Neural crest cell (in vitro differentiated cells): ENCODE measurements at regions not wholly inside any gene's neighbourhood (a gene's known extent, or its start where the extent isn't known, plus 50 kb on each side); places are given as distances from the start of the nearest gene placed in this dataset.

Experiments used
- DNase-seq: peaks from one replicate; pipeline ENCODE4 v3.0.0; 2021; ENCODE audit warnings: low read depth, mixed read lengths, low spot score
- H3K27ac Mint-ChIP-seq: one replicate; pipeline ENCODE4 v1.8.0; 2021; ENCODE audit warnings: mild to moderate bottlenecking, mixed read lengths; ENCODE audit not compliant: unreplicated experiment
- H3K27me3 Mint-ChIP-seq: 2 replicates; pipeline ENCODE4 v1.8.0; 2021; ENCODE audit warnings: low read depth, mild to moderate bottlenecking, mixed read lengths
- H3K36me3 Mint-ChIP-seq: 2 replicates; pipeline ENCODE4 v1.8.0; 2021; ENCODE audit warnings: low read depth, mild to moderate bottlenecking, mixed read lengths
- H3K4me1 Mint-ChIP-seq: 2 replicates; pipeline ENCODE4 v1.8.0; 2021; ENCODE audit warnings: mixed read lengths
- H3K4me3 Mint-ChIP-seq: one replicate; pipeline ENCODE4 v1.8.0; 2021; ENCODE audit warnings: mild to moderate bottlenecking, mixed read lengths
- H3K9me3 Mint-ChIP-seq: 2 replicates; pipeline ENCODE4 v1.8.0; 2021; ENCODE audit warnings: mixed read lengths
- TF ChIP-seq, protein P1 (sequence below): fragments of 200-600 bp; sonication (generic); conservative IDR thresholded peaks from 2 replicates; pipeline ENCODE4 v1.5.0; 2021; ENCODE audit warnings: antibody characterized with exemption, mild to moderate bottlenecking

DNA sequence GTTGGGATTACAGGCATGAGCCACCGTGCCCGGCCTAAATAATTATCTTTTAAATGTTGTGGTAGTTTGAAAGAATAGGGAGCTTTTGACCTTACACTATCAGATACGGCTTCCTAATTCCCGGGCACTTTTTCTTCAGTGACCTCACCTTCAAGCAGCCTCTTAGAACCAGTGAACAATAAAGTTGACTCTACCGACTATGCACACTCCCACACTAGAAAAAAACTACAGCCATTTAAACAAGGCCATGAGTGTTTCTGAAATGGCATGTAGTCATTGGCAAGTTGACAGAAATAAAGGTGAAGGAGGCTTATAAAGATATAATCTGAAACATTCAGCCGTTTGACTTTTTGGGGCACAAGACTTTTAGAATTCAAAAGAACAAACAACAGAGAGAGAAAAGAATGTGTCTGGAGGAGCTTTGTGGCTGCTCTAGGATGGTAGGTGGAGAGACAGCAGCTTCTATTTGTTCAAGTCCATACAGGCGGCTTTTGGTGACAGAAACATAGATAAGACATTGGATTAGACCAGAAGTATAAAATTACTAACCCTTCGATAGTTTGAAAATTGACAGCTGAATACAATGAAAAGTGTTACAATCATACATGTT is 75.2 kb downstream of the GJA1 start:
- Mint-ChIP-seq H3K36me3 (no peaks in the 10 kb centered on the region), H3K4me3 (no peak overlapping the region), H3K27me3 (no peaks in the 10 kb centered on the region), H3K27ac (no peak overlapping the region), H3K9me3 (no peaks in the 10 kb centered on the region), H3K4me1 (no peaks in the 10 kb centered on the region)
- TF ChIP-seq, protein P1, sequence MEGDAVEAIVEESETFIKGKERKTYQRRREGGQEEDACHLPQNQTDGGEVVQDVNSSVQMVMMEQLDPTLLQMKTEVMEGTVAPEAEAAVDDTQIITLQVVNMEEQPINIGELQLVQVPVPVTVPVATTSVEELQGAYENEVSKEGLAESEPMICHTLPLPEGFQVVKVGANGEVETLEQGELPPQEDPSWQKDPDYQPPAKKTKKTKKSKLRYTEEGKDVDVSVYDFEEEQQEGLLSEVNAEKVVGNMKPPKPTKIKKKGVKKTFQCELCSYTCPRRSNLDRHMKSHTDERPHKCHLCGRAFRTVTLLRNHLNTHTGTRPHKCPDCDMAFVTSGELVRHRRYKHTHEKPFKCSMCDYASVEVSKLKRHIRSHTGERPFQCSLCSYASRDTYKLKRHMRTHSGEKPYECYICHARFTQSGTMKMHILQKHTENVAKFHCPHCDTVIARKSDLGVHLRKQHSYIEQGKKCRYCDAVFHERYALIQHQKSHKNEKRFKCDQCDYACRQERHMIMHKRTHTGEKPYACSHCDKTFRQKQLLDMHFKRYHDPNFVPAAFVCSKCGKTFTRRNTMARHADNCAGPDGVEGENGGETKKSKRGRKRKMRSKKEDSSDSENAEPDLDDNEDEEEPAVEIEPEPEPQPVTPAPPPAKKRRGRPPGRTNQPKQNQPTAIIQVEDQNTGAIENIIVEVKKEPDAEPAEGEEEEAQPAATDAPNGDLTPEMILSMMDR: no peak
- DNase-seq: no peak

DNA sequence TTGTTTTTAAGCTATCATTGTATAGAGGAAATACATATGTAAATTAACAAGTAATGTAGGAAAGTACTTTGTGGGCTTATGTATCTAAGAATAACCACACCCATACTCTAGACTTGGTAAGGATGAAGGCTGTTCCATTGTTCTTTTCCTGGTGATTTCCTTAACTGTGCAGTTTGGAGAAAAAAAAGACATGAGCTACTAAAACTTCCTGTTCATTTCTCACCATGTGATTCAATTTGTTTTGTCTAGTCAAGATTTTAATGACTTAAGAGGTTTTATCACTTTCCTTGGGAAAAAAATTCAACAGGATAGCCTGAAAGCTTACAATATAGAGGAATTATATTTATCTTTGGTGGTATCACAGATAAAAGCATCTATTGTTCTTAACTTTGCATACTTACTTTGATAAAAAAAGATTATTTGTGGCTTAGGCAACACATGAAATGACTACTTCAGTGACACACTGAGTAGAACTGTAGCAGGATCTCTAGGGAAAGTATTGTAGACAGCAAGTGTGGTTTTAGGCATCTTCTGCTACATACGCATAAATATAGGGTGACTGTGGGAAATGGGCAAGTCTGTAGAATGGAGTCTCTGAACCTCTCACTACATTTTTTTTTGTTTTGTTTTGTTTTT is 80.3 kb downstream of the GJA1 start:
- Mint-ChIP-seq H3K4me1 (peaks cover 6% of the 10 kb centered on the region), H3K4me3 (no peak overlapping the region), H3K27me3 (no peaks in the 10 kb centered on the region), H3K9me3 (no peaks in the 10 kb centered on the region), H3K36me3 (no peaks in the 10 kb centered on the region), H3K27ac (no peak overlapping the region)
- TF ChIP-seq, protein P1: no peak
- no peak for DNase-seq

DNA sequence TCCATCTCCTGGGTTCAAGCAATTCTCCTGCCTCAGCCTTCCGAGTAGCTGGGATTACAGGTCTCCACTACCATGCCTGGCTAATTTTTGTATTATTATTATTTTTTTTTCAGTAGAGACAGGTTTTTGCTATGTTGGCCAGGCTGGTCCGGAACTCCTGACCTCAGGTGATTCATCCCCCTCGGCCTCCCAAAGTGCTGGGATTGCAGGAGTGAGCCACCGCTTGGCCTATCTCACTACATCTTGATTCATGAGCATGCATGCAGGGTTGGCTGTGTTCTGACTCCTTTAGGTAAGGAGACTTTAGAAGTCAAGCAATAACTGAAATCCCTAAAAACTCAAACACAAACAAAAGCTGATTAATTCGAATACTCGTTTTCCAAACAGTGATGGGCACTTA is 80.9 kb downstream of the GJA1 start:
- Mint-ChIP-seq H3K27ac (no peak overlapping the region), H3K9me3 (no peaks in the 10 kb centered on the region), H3K4me3 (no peak overlapping the region), H3K27me3 (no peaks in the 10 kb centered on the region), H3K4me1 (peaks cover 10% of the 10 kb centered on the region), H3K36me3 (no peaks in the 10 kb centered on the region)
- DNase-seq: no peak
- TF ChIP-seq, protein P1: no peak

DNA sequence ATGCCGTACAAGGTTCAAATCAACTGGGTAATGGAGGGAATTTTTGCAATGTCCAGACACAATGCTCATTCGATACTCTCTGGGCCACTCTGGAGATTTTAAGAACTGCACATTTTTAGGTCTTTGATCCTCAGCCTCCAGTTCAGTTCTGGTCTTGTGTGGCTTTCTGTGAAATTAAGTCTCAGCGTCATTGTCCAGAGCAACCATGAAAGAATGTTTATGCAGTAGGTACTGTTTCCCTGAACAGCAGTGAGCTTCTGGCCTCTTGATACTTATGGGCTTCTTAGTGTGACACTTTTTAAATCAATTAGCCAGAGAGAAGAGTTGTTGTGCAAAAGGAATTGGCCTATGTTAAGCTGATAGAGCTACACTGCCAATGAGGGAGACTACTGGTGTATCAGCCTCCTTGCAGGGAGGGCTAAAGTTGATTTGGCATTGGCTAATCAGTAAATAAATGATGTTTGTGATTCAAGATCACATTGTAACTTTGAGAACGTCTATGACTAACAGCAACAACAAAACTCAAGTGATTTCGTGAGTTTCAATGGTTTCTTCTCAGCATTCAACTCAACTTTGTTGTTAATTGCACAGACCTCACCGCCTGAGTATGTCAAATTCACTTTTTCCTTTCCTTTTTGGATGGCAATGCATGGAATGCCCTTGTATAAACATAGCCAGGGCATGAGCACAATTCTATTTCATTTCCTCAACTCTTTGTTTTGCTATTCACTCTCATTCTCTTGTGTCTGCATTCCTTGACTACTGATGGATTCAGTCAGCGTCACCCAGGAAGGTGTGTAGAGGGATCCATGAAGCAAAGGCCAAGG is 85.1 kb downstream of the GJA1 start:
- peaks cover 18% of the 10 kb centered on the region for H3K4me1 Mint-ChIP-seq
- no peak overlapping the region for H3K27ac Mint-ChIP-seq
- TF ChIP-seq, protein P1: no peak
- H3K36me3 Mint-ChIP-seq: no peaks in the 10 kb centered on the region
- no peaks in the 10 kb centered on the region for H3K27me3 Mint-ChIP-seq
- no peak overlapping the region for H3K4me3 Mint-ChIP-seq
- no peak for DNase-seq
- no peaks in the 10 kb centered on the region for H3K9me3 Mint-ChIP-seq

DNA sequence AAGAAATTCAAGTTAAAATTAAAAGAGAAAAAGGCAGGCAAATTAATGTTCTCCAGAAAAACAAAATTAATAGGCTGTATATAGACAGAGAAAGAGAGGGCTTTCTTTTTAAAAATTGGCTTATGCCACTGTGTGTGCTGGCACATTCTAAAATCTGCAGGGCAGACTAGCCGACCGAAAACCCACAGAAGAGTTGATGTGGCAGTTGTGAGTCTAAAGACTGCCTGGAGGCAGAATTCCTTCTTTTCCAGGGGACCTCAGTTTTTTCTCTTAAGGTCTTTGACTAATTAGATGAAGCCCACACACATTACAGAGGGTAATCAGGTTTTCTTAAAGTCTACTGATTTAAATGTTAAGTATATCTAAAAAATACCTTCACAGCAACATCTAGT is 85.7 kb downstream of the GJA1 start:
- Mint-ChIP-seq H3K4me3 (no peak overlapping the region), H3K4me1 (peaks cover 18% of the 10 kb centered on the region), H3K9me3 (no peaks in the 10 kb centered on the region), H3K27me3 (no peaks in the 10 kb centered on the region), H3K27ac (no peak overlapping the region), H3K36me3 (no peaks in the 10 kb centered on the region)
- no peak for DNase-seq
- TF ChIP-seq, protein P1: no peak
